WTC11 (cell line): ENCODE measurements at regions not wholly inside any gene's neighbourhood (a gene's known extent, or its start where the extent isn't known, plus 50 kb on each side); places are given as distances from the start of the nearest gene placed in this dataset.

Experiments used
- FOXP1 ChIP-seq: sonication (generic); formaldehyde crosslinking; IDR thresholded peaks from 2 replicates; pipeline ENCODE4 v1.8.0; 2022; ENCODE audit warnings: missing genetic modification reagents, mild to moderate bottlenecking, moderate library complexity, borderline replicate concordance
- SMAD4 ChIP-seq: sonication (generic); formaldehyde crosslinking; IDR thresholded peaks from 2 replicates; pipeline ENCODE4 v1.8.0; 2022; ENCODE audit warnings: mild to moderate bottlenecking, missing genetic modification reagents
- TF ChIP-seq, protein P1 (sequence below): fragments of 200-600 bp; IDR thresholded peaks from 2 replicates; pipeline ENCODE4 v1.8.0; 2022; ENCODE audit warnings: antibody characterized with exemption
- TF ChIP-seq, protein P2 (sequence below): sonication (generic); formaldehyde crosslinking; IDR thresholded peaks from 2 replicates; pipeline ENCODE4 v1.8.0; 2023; ENCODE audit warnings: mild to moderate bottlenecking, missing genetic modification reagents

DNA sequence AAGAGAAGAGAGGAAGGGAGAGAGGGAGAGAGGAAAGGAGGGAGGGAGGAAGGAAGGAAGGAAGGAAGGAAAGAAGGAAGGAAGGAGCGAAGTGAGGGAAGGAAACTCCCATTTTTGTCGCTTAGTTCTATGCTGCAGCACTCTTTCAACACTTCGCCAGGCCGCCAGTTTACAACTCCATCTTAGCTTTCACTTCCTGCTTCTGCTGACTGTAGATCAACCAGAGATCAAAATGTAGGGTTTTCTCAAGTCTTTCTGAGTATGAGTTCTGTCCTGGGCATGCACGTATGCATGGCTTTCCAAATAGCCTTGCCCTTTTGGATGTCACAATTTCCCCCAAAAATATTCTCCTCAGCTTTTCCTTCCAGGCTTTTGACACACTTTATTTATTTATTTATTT, 723.4 kb downstream of the TRHDE start:
- TF ChIP-seq, protein P1, sequence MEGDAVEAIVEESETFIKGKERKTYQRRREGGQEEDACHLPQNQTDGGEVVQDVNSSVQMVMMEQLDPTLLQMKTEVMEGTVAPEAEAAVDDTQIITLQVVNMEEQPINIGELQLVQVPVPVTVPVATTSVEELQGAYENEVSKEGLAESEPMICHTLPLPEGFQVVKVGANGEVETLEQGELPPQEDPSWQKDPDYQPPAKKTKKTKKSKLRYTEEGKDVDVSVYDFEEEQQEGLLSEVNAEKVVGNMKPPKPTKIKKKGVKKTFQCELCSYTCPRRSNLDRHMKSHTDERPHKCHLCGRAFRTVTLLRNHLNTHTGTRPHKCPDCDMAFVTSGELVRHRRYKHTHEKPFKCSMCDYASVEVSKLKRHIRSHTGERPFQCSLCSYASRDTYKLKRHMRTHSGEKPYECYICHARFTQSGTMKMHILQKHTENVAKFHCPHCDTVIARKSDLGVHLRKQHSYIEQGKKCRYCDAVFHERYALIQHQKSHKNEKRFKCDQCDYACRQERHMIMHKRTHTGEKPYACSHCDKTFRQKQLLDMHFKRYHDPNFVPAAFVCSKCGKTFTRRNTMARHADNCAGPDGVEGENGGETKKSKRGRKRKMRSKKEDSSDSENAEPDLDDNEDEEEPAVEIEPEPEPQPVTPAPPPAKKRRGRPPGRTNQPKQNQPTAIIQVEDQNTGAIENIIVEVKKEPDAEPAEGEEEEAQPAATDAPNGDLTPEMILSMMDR: no peak
- TF ChIP-seq FOXP1 (CRISPR knock-in tag): no peak
- TF ChIP-seq, protein P2, sequence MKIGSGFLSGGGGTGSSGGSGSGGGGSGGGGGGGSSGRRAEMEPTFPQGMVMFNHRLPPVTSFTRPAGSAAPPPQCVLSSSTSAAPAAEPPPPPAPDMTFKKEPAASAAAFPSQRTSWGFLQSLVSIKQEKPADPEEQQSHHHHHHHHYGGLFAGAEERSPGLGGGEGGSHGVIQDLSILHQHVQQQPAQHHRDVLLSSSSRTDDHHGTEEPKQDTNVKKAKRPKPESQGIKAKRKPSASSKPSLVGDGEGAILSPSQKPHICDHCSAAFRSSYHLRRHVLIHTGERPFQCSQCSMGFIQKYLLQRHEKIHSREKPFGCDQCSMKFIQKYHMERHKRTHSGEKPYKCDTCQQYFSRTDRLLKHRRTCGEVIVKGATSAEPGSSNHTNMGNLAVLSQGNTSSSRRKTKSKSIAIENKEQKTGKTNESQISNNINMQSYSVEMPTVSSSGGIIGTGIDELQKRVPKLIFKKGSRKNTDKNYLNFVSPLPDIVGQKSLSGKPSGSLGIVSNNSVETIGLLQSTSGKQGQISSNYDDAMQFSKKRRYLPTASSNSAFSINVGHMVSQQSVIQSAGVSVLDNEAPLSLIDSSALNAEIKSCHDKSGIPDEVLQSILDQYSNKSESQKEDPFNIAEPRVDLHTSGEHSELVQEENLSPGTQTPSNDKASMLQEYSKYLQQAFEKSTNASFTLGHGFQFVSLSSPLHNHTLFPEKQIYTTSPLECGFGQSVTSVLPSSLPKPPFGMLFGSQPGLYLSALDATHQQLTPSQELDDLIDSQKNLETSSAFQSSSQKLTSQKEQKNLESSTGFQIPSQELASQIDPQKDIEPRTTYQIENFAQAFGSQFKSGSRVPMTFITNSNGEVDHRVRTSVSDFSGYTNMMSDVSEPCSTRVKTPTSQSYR: no peak
- no peak for TF ChIP-seq SMAD4 (CRISPR knock-in tag)
